ENCODE measurements at regions not wholly inside any gene's neighbourhood (a gene's known extent, or its start where the extent isn't known, plus 50 kb on each side); places are given as distances from the start of the nearest gene placed in this dataset.

DNA sequence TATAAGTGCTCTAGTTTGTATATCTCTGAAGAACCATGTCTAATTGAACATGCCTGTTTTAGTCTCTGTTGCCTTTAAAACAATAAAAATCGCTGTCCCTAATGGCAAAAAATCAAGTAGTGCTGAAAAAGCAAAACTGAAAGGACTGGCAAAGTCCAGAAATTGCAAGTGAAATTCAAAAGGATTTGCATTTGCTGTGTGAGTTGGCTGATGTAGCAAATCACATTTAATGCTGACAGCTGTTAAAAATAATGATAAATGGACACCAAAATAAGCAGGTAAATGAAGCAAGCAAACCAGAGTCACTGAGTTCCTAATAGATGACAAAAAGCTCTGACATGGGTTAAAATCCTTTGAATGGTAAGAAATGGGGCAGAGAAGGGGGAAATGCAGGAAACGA, 874.1 kb downstream of the GRM8 start:
- DNase-seq, result no peak
- no peaks in the 10 kb centered on the region for H3K4me1 ChIP-seq
- no peaks in the 10 kb centered on the region for H3K36me3 ChIP-seq
- H3K9me3 ChIP-seq, result no peaks in the 10 kb centered on the region
- 43 to 51% methylated on average over 2 of the region's 2 CpGs for WGBS, 2 donors
- H3K27me3 ChIP-seq, result no peaks in the 10 kb centered on the region
- no peak overlapping the region for H3K27ac ChIP-seq
- TF ChIP-seq CTCF (IDR thresholded peaks at IDR 0.05), result no peak
- TF ChIP-seq POLR2A (IDR thresholded peaks at IDR 0.05), result no peak
- intact Hi-C loops (cut with DNase I), result no loop called here
- H3K4me3 ChIP-seq (replicated peaks in 1 of 3), result no peak overlapping the region

- no peak overlapping the region for H3K4me3 ChIP-seq (replicated peaks in 1 of 3)
- TF ChIP-seq CTCF (IDR thresholded peaks at IDR 0.05), result no peak
- no peak for TF ChIP-seq POLR2A (IDR thresholded peaks at IDR 0.05)
- no peaks in the 10 kb centered on the region for H3K27me3 ChIP-seq
- no peak overlapping the region for H3K27ac ChIP-seq
- WGBS, 2 donors, result 91 to 93% methylated on average over 1 of the region's 1 CpG
- H3K4me1 ChIP-seq, result no peaks in the 10 kb centered on the region
- no peaks in the 10 kb centered on the region for H3K36me3 ChIP-seq
- intact Hi-C loops (cut with DNase I), result no loop called here
- no peak for DNase-seq
- H3K9me3 ChIP-seq, result no peaks in the 10 kb centered on the region
These were observed 882.6 kb downstream of the GRM8 start for GRCh38 chr7:126370038-126370668.

GRCh38 chr7:126362746-126363145, 890.0 kb downstream of the GRM8 start:
- 69% methylated on average over 1 of the region's 1 CpG for WGBS, 2 donors
- intact Hi-C loops (cut with DNase I), result no loop called here
- TF ChIP-seq POLR2A (IDR thresholded peaks at IDR 0.05) (no peak), CTCF (IDR thresholded peaks at IDR 0.05) (no peak)
- Histone ChIP-seq H3K9me3 (no peaks in the 10 kb centered on the region), H3K4me1 (no peaks in the 10 kb centered on the region), H3K4me3 (replicated peaks in 1 of 3) (no peak overlapping the region), H3K27ac (no peak overlapping the region), H3K27me3 (no peaks in the 10 kb centered on the region), H3K36me3 (no peaks in the 10 kb centered on the region)
- no peak for DNase-seq

DNA sequence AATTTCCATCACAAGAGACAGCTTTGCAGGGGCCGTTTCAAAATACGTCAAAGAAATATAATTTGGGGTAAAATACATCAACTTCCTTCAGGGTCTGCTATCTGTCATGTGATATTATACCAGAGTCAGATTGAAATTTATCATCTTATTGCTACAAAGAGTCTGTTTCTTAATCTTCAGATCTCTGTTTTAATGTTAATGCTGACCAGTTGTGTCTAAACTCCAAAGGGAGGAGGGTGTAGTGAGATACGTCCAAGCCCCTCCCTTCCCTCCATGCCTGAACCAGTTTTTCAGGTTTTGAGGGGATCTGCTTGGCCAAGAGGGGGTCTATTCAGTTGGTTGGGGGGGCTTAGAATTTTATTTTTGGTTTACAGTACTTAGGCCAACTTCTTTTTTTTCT, 891.6 kb downstream of the GRM8 start:
- no peaks in the 10 kb centered on the region for H3K4me1 ChIP-seq
- DNase-seq, result no peak
- H3K27me3 ChIP-seq, result no peaks in the 10 kb centered on the region
- H3K36me3 ChIP-seq, result no peaks in the 10 kb centered on the region
- TF ChIP-seq CTCF (IDR thresholded peaks at IDR 0.05), result no peak
- TF ChIP-seq POLR2A (IDR thresholded peaks at IDR 0.05), result no peak
- WGBS, 2 donors, result 65 to 68% methylated on average over 3 of the region's 3 CpGs
- H3K4me3 ChIP-seq (replicated peaks in 1 of 3), result no peak overlapping the region
- no peak overlapping the region for H3K27ac ChIP-seq
- no peaks in the 10 kb centered on the region for H3K9me3 ChIP-seq
- intact Hi-C loops (cut with DNase I), result no loop called here

GRCh38 chr7:126339813-126340212, 912.9 kb downstream of the GRM8 start:
- no peaks in the 10 kb centered on the region for H3K27me3 ChIP-seq
- H3K27ac ChIP-seq, result no peak overlapping the region
- H3K4me3 ChIP-seq (replicated peaks in 1 of 3), result no peak overlapping the region
- no peaks in the 10 kb centered on the region for H3K36me3 ChIP-seq
- no peaks in the 10 kb centered on the region for H3K4me1 ChIP-seq
- 69 to 76% methylated on average over 4 of the region's 4 CpGs for WGBS, 2 donors
- no peaks in the 10 kb centered on the region for H3K9me3 ChIP-seq
- intact Hi-C loops (cut with DNase I), result no loop called here
- no peak for DNase-seq
- TF ChIP-seq POLR2A (IDR thresholded peaks at IDR 0.05), result no peak
- no peak for TF ChIP-seq CTCF (IDR thresholded peaks at IDR 0.05)

Measured in thyroid gland (tissue), 4 donors.